GM12878 (cell line): ENCODE measurements at regions not wholly inside any gene's neighbourhood (a gene's known extent, or its start where the extent isn't known, plus 50 kb on each side); places are given as distances from the start of the nearest gene placed in this dataset.

Experiments
- ATAC-seq: fragments of 200-7000 bp; cut with Tn5 transposase; 3 replicates; pipeline ENCODE4 v1.9.1; 2020; ENCODE audit warnings: mild to moderate bottlenecking, moderate library complexity
- BruUV-seq: library from RNA; stranded (reverse); fragments of 400-500 nt; replicated peaks from 2 replicates; lab custom pipeline; 2021; lab: Mats Ljungman, UMichigan
- CTCF ChIA-PET: fragments of 300-600 bp; sonication (Branson Sonifier 250); formaldehyde crosslinking; extraction: SDS; loops from one replicate; lab custom pipeline; 2021; ENCODE audit warnings: inconsistent platforms; lab: Yijun Ruan, JAX
- POLR2A ChIA-PET: fragments of 350-600 bp; formaldehyde crosslinking; extraction: SDS; loops from one replicate; lab custom pipeline; 2021; ENCODE audit warnings: inconsistent platforms; lab: Charles Lee
- RAD21 ChIA-PET: fragments of 300-600 bp; sonication (Branson Sonifier 250); formaldehyde crosslinking; loops from one replicate; lab custom pipeline; 2023; ENCODE audit warnings: antibody characterized with exemption; ENCODE audit not compliant: unreplicated experiment; lab: Charles Lee
- SMC1A ChIA-PET: fragments of 300-600 bp; sonication (Branson Sonifier 250); formaldehyde crosslinking; loops from one replicate; lab custom pipeline; 2023; ENCODE audit not compliant: unreplicated experiment, uncharacterized antibody; lab: Charles Lee
- DNase-seq: peaks from one replicate; pipeline ENCODE4 v3.0.0-alpha.2; 2011; ENCODE audit warnings: low read depth, low spot score
- FAIRE-seq: peaks from 3 replicates; lab custom pipeline; 2011; peaks lifted over from hg19 to GRCh38; lab: Jason Lieb, UNC
- H2AFZ ChIP-seq: 2 replicates; pipeline ENCODE4 v1.6.0; 2011; ENCODE audit warnings: low read depth, low read length, control low read depth; ENCODE audit not compliant: control insufficient read depth
- H3K27ac ChIP-seq: 2 replicates; pipeline ENCODE4 v1.5.1; 2011; ENCODE audit warnings: control low read depth; ENCODE audit not compliant: control insufficient read depth, insufficient read depth
- H3K27me3 ChIP-seq, 2 experiments: replicated peaks in 1 of 2; 2 replicates each; pipeline versions ENCODE4 v1.6.0 to v1.6.1; 2011; ENCODE audit warnings: low read length in 1 of 2; ENCODE audit not compliant: control insufficient read depth in 2 of 2, insufficient read depth in 2 of 2
- H3K36me3 ChIP-seq, 2 experiments: 2 replicates each; pipeline ENCODE4 v1.5.1; 2011; ENCODE audit warnings: low read length in 1 of 2; ENCODE audit not compliant: control insufficient read depth in 2 of 2, insufficient read depth in 2 of 2
- H3K4me1 ChIP-seq: 2 replicates; pipeline ENCODE4 v1.6.1; 2011; ENCODE audit warnings: mild to moderate bottlenecking, low read length, moderate library complexity, mixed read lengths; ENCODE audit not compliant: control insufficient read depth, insufficient read depth
- H3K4me2 ChIP-seq: 2 replicates; pipeline ENCODE4 v1.6.0; 2011; ENCODE audit warnings: control low read depth; ENCODE audit not compliant: control insufficient read depth, insufficient read depth
- H3K4me3 ChIP-seq: fragments of 200-600 bp; sonication (generic); 2 replicates; pipeline ENCODE4 v1.5.1; 2016
- H3K79me2 ChIP-seq: 2 replicates; pipeline ENCODE4 v1.6.0; 2011; ENCODE audit warnings: low read length; ENCODE audit not compliant: control insufficient read depth, insufficient read depth
- H3K9ac ChIP-seq: 2 replicates; pipeline ENCODE4 v1.8.0; 2011; ENCODE audit warnings: low read length, control low read depth, mixed read lengths; ENCODE audit not compliant: control insufficient read depth, insufficient read depth
- H3K9me3 ChIP-seq: replicated peaks from 3 replicates; pipeline ENCODE4 v1.5.1; 2011; ENCODE audit warnings: mild to moderate bottlenecking, low read length; ENCODE audit not compliant: control insufficient read depth, insufficient read depth
- H4K20me1 ChIP-seq: 2 replicates; pipeline ENCODE4 v1.6.0; 2011; ENCODE audit not compliant: control insufficient read depth, insufficient read depth
- BACH1 ChIP-seq: fragments of 450-650 bp; IDR thresholded peaks from 2 replicates; pipeline ENCODE4 v1.6.1; 2017; ENCODE audit warnings: mild to moderate bottlenecking, borderline replicate concordance
- BHLHE40 ChIP-seq, 2 experiments: fragments of 450-650 bp in 1 of 2; IDR thresholded peaks; 2 replicates each; pipeline ENCODE4 v1.6.1; 2011 to 2017; ENCODE audit warnings: low read depth in 2 of 2, borderline replicate concordance in 1 of 2, improper control_type of control experiment in 1 of 2, low read length in 1 of 2, mild to moderate bottlenecking in 1 of 2
- IKZF1 ChIP-seq: fragments of 450-650 bp; conservative IDR thresholded peaks from 2 replicates; pipeline ENCODE4 v1.6.1; 2017; ENCODE audit warnings: antibody characterized with exemption, mild to moderate bottlenecking
- NFIC ChIP-seq: IDR thresholded peaks from 2 replicates; pipeline ENCODE4 v1.6.1; 2012; ENCODE audit warnings: low read depth, mild to moderate bottlenecking, inconsistent platforms, low read length, moderate library complexity
- NKRF ChIP-seq: fragments of 450-650 bp; conservative IDR thresholded peaks from 2 replicates; pipeline ENCODE4 v1.6.1; 2017; ENCODE audit warnings: mild to moderate bottlenecking, moderate library complexity
- POU2F2 ChIP-seq: IDR thresholded peaks from 3 replicates; pipeline ENCODE4 v1.6.1; 2011; ENCODE audit warnings: low read depth, mild to moderate bottlenecking, low read length, borderline replicate concordance
- TCF12 ChIP-seq: IDR thresholded peaks from 2 replicates; pipeline ENCODE4 v1.6.1; 2011; ENCODE audit warnings: low read depth, mild to moderate bottlenecking, low read length
- TCF7 ChIP-seq: IDR thresholded peaks from 2 replicates; pipeline ENCODE4 v1.6.1; 2014; ENCODE audit warnings: antibody characterized with exemption, borderline replicate concordance
- YY1 ChIP-seq: IDR thresholded peaks from 2 replicates; pipeline ENCODE4 v1.6.1; 2011; ENCODE audit warnings: low read depth, mild to moderate bottlenecking, low read length
- ZNF622 ChIP-seq: fragments of 450-650 bp; IDR thresholded peaks from 2 replicates; pipeline ENCODE4 v1.6.1; 2017; ENCODE audit warnings: mild to moderate bottlenecking, inconsistent platforms
- ZZZ3 ChIP-seq: IDR thresholded peaks from 2 replicates; pipeline ENCODE4 v1.6.1; 2011; ENCODE audit warnings: low read depth; ENCODE audit not compliant: control insufficient read depth, insufficient read length
- WGBS: methylation state at CpG from one replicate; pipeline ENCODE4 v1.1.6; 2016; ENCODE audit warnings: low lambda C conversion rate; ENCODE audit not compliant: insufficient replicate concordance, insufficient coverage; ENCODE audit errors: missing lambda C conversion rate; 5-methylcytosine and 5-hydroxymethylcytosine counted together
- in situ Hi-C: fragments of 300-500 bp; cut with MboI; formaldehyde crosslinking; loops from 9 replicates; pipeline ENCODE4 v1.14.3; 2018; ENCODE audit warnings: mixed read lengths
- intact Hi-C: fragments of 100-400 bp; cut with micrococcal nuclease; formaldehyde crosslinking; loops from one replicate; pipeline ENCODE4 v1.14.2; 2022; ENCODE audit not compliant: unreplicated experiment

DNA sequence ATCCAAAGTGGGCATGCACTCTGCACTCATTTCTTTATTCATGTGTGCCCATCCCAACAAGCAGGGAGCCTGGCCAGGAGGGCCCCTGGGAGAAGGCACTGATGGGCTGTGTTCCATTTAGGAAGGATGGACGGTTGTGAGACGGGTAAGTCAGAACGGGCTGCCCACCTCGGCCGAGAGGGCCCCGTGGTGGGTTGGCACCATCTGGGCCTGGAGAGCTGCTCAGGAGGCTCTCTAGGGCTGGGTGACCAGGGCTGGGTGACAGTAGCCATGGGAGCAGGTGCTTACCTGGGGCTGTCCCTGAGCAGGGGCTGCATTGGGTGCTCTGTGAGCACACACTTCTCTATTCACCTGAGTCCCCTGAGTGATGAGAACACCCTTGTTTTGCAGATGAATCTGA lies 129.3 kb upstream of the B3GAT1 start:
- 8% methylated on average over 6 of the region's 6 CpGs for WGBS
- H4K20me1 ChIP-seq = no peaks in the 10 kb centered on the region
- H3K4me3 ChIP-seq = no peak overlapping the region
- TF ChIP-seq BACH1 (no peak), IKZF1 (no peak), ZNF622 (no peak), POU2F2 (no peak), TCF12 (no peak), TCF7 (no peak), NFIC (no peak), NKRF (no peak), YY1 (no peak), BHLHE40 (IDR thresholded peaks at IDR 0.05; ENCODE audit: borderline replicate concordance in 1 of 2, low read depth in 2 of 2, low read length in 1 of 2) (no peak), ZZZ3 (no peak)
- intact Hi-C loops = no loop called here
- no peak overlapping the region for H2AFZ ChIP-seq
- H3K79me2 ChIP-seq = no peaks in the 10 kb centered on the region
- RAD21 ChIA-PET = no interaction called here
- SMC1A ChIA-PET = no interaction called here
- DNase-seq = no peak
- no peak overlapping the region for H3K4me2 ChIP-seq
- no peak for FAIRE-seq
- no TSS peak for BruUV-seq
- no peaks in the 10 kb centered on the region for H3K36me3 ChIP-seq
- no peaks in the 10 kb centered on the region for H3K4me1 ChIP-seq
- H3K9ac ChIP-seq = no peak overlapping the region
- in situ Hi-C loops = no loop called here
- no peaks in the 10 kb centered on the region for H3K9me3 ChIP-seq
- peaks cover 0 to 2% of the 10 kb centered on the region in 2 experiments; a peak in 2 of 4 replicates for H3K27me3 ChIP-seq
- no peak for ATAC-seq
- POLR2A ChIA-PET = no interaction called here
- H3K27ac ChIP-seq = no peak overlapping the region
- CTCF ChIA-PET = no interaction called here
